ENCODE measurements at regions not wholly inside any gene's neighbourhood (a gene's known extent, or its start where the extent isn't known, plus 50 kb on each side); places are given as distances from the start of the nearest gene placed in this dataset.

- TF ChIP-seq CTCF (conservative IDR thresholded peaks at IDR 0.05), result no peak
- no peak for TF ChIP-seq EZH2 (IDR thresholded peaks at IDR 0.05; ENCODE audit: low read depth)
Measured at GRCh38 chr5:60473654-60474053, 226.3 kb downstream of the DEPDC1B start.
